NCI-H69 (cell line): ENCODE measurements at regions not wholly inside any gene's neighbourhood (a gene's known extent, or its start where the extent isn't known, plus 50 kb on each side); places are given as distances from the start of the nearest gene placed in this dataset.

ENCODE experiments used
- DNase-seq: peaks from one replicate; lab custom pipeline; 2025; lab: John Stamatoyannopoulos, UW

DNA sequence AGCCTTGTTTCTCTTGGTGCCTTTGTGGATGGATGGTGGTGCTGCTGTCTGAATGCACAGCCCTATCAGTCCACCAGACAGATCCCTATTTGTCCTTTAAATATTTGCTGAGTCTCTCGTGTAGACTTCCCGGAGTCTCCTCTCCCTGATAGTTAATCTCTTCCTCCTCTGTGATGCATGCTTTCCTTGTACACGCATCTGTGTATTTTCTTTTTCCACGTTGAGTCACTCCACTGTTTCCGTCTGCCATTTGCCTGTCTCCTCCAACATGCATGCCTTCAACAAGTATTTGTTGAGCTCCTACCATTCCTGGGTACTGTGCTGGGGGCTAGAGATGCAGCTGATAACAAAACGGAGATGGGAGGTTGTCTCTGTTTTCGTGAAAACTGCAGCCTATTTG, 282.6 kb downstream of the HAPSTR1 start:
- no peak for DNase-seq

DNA sequence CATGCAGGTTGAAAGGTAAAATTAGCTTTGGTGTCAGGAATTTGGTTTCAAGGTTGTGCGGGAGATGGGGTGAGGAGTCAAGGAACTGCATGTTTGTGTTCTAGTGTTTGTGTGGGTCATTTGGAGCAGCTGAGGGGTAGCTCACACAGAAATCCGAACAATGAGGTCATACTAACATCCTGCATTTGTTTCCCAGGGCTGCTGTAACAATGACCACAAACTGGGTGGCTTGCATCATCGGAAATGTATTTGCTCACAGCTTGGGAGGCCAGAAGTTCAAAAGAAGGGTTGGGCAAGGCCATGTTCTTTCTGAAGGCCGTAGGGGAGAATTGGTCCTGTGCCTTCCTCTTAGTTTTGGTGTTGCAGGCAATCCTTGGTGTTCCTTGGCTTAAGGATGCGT, 287.4 kb downstream of the HAPSTR1 start:
- no peak for DNase-seq

DNA sequence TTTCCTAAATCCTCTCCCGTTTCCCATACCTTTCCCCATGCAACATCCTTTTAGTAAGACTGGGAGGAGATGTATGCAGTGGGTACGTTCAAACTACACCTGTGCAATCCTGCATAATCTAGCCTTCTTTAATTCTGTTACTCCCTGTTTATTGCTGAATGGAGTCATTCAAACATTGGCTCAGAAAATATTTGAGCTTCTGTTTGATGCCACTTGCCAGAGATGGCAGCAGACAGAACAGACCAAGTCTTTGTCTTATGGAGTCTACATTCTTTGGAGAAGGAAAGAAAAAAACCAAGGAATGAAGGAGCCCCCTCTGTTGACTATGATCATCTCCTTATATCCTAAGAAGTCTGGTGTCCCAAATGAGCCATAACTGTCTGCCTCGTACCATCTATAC, 288.8 kb downstream of the HAPSTR1 start:
- DNase-seq = no peak

DNA sequence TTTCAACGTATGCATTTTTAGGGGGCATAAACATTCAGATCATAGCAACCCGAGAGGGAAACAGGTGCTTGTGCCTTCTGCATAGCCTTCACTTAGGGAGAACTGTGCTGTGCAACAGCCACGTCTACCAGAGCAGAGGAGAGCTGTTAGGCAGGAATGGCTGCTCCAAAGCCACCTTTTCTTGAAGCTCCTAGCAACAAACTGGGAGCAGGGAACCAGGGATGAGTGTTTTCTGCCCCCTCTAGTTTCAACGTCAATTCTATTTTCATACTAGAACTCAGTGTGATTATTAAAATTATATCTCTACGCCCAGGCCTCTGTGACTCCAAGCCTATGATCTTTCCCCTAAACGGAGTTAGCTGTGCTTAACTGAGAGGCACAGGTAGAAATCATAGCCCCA, 290.0 kb downstream of the HAPSTR1 start:
- no peak for DNase-seq

DNA sequence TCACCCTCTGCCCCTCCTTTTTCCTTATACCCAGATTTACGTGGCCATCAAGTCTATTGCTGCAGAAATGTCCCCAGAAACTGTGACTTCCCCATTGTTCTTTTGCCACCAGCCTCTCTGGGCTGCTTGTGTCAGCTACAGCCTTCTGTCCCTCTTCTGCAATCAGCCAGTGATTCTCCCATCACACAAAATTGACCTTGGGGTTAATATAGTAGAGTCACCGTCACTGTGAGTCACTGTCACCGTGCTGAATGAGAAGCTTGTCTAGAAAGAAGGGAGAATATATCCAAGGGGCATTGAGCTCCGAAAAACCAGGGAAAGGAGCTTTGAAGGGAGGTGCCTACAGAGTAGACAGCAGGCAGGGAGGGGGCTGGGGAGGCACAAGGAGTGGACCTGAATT, 290.5 kb downstream of the HAPSTR1 start:
- no peak for DNase-seq

DNA sequence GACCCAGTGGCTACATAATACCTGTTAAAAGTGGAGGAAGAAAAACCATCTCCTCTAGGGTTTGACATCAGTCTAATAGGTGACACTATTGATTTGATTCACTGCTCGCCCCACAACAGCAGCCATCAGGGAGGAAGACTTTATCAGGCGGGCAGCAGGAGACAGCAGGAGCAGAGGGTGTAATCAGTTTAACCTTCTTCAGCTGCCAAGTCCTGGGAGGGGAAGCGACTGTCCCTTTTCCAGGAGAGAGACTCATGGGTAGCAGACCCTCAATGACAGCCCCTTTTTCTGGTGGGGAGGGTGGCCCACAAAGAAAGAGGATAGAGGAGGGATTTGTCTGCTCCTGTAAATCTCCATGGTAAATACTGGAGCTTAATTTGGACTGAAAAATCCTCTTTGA, 291.8 kb downstream of the HAPSTR1 start:
- no peak for DNase-seq

DNA sequence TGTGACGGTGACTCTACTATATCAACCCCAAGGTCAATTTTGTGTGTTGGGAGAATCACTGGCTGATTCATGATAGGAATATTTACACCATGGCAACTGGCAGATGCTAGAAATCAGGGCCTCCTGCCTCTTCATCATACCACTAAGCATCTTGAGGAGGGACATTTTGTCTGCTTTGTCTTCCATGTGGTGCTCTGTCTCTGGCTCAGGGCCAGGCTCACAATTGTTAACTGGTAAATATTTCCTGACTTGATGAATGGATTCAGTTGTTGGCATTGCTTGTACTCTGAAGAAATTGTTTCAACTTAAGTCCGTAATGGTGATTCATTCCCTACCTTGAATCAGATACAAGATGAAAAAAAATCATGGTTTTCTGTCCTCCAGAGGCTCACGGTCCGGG, 292.7 kb downstream of the HAPSTR1 start:
- no peak for DNase-seq

DNA sequence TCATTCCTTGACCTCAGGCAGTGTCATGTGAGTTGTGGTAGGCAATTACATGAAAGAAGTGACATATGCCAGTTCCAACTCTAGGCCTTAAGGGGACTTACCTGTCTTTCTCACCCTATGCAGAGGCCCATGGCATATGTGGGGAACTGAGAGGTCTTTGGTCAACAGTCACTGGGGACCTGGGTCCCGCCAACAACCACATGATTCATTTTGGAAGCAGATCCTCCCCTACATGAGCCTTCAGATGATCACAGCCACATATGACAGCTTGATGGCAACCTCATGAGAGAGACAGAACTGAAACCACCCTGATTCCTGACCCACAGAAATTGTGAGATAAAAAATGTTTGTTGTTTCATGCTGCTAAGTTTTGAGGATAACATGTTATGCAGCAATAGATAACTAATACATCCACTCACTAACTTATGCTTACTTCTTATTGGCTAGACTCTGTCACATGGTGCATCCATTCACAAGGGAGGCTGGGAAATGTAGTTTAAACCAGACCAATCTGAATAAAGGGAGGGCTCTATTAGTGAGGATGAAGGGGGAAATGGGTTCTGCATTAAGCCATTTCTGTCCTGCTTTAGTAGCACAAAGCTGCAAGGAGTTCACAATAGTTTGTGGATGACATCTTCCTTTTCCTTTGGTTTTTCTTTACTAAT, 298.2 kb downstream of the HAPSTR1 start:
- DNase-seq = no peak

DNA sequence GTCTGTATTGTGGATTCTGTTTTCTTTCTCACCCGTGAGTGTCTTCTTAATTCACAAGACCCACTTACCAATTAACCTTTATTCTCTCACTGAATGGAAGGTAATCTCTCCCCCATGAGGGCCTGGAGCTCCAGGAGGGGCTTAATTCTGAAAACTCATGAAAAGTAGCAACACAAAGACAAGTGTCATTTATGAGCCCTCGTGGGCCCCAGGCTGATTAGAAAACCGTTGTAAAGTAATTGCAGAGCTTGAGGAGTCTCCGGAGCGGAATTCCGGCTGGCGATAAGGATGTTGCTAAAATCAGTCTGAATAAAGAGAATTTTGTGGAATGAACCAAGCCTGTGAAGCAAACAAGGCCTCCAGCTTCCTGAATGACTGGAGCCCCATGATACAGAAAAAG, 301.5 kb downstream of the HAPSTR1 start:
- no peak for DNase-seq

DNA sequence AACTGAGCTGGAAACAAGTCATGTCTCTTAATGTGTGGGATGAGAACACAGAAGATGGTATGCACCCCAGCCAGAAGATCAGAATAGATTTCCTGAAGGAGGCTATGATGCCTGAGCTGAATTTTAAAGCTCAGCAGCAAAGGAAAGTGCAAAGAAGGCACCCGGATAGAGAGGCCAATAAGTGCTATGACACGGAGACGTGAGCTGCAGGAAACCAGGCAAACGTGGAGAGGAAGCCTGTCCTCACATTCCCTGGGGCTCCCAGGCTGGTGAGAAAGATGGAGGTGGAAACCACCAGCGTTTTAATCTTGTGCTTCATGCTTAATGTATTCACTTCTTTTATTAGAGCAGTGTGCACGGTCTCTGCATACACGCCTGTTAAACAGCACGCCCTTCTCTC, 302.1 kb downstream of the HAPSTR1 start:
- no peak for DNase-seq

DNA sequence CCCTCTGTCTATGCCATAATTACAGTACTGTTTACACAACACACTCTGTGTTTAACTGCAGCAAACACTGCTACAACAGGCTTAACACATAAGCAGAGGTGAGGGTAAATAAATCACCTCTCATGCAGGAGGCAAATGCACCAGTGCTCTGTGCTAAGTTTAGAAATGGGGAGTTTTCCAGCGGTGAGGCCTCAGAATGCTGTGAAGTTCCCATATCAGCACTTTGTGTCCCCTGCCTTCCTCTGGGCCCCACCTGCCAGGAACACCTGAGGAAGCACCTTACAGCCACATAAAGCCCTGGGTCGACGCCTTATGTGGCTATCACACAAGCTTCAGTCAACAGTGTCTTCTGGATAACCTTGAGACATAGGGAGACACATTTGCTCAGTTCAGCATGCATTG, 304.5 kb downstream of the HAPSTR1 start:
- peak; percentile 71 for DNase-seq

DNA sequence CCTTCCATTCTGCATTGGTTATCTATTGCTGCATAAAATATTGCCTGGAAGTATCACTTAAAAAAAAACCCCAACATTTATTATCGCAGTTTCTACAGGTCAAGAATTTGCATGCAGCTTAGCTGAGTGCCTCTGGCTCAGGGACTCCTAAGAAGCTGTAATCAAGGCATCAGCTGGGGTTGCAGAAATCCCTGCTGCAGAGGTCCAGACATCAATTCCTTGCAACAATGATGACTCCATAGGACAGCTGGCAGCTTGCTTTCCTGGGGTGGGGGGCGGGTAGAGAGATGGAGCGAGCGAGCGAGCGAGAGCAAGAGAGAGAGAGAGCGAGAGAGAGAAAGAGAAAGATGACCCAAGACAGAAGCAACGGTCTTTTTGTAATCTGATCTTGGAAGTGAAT, 308.1 kb downstream of the HAPSTR1 start:
- no peak for DNase-seq

DNA sequence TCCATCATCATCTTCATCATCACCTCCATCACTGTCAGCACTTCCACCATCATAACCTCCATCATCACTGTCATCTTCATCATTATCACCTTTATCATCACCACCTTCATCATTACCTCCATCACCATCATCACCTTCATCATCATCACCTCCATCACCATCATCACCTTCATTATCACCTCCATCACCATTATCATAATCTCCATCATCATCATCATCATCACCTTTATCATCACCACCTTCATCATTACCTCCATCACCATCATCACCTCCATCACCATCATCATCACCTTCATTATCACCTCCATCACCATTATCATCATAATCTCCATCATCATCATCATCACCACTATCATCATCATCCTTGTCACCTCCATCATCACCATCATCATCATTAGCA, 309.7 kb downstream of the HAPSTR1 start:
- DNase-seq = no peak

DNA sequence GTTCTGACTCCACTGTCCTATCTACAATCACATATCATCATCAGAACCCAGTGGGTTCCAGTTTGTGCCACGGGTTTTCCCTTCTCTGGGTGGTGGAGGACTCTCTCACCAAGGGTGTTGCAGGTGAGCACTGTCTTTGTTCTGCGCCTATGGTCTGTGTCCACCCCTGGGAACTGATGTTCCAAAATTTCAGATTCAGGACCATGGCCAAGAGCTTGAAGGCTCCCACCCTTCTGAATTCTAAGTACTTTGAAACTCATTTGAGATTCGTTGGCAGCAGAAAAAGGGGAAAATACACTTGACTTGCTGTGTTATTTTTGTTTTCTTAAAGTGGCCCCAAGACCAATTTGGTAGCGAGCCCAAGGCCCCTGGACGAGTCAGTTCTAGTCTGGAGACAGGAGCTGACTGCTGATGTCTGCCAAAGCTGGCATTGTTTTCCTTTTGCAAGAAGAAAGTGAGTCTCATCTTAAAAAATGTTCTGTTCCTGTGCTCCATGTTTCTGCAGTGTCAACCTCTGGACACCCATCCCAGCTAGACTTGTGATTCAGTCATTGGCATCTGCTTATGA, 310.9 kb downstream of the HAPSTR1 start:
- no peak for DNase-seq

DNA sequence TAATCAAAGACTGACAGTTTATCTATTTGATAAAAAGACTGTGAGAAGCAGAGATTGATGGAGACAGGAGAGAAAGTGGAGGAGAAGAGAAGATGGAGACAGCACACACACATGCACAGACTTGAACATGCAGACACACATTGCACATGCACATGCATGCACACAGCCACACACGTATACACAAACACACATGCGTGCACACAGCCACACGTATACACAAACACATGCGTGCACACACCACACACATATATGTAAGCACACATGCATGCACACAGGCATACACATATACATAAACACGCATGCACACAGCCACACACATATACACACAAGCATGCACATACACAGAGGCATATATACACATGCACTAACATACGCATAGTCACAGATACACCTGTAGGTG, 313.4 kb downstream of the HAPSTR1 start:
- no peak for DNase-seq

DNA sequence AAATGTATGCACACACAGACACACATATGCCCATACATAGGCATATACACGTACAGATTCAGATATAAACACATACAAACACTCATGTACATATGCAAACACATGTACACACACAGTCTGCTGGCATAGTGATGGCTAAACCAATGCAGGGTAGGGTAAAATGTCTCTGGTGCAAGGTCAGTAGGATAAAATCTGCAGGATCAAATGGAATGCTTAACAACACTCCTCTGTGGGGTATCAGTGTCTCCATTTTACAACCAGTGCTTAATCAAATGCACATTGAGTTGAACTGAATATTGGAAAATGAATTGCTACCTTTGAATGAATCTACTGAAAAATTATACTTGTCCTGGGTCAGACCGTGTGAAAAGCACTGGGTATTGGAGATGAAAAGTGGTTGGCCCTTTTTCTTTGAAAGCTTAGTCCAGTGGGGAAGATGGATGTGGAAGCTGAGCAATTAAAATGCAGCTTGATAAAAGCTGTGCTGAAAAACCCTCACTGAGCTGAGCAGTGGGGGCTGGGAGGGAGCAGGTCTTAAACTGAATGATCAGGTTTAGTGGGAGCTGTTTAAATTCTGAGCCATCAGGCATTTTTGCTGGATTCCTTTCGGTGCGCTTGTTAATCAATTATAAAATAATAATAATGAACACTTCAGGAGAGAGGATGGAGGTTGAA, 314.7 kb downstream of the HAPSTR1 start:
- DNase-seq = no peak

DNA sequence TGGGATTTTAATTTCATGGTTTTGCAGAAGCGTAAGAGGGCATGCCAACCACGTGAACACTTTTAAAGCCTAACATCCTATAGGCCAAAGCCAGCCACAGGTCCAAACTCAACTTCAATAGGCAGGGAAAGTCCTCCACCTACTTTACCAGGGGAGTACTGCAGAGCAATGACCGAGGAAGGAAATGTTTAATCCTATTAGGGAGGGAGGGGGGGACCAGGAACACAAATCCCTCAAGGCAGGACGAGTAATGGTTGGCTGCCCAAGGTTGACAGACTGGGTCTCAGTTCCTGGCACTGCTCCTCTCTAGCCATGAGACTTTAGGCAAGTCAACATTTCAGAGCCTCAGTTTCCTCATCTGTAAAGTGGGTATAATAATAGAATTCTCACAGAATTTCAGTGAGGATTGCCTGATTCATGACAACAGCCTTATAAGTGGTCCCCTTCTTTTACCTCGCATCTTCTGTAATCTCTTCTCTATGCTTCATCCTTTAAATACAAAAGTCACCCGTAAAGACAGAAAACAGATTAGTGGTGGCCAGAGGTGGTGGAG, 315.8 kb downstream of the HAPSTR1 start:
- DNase-seq = no peak

DNA sequence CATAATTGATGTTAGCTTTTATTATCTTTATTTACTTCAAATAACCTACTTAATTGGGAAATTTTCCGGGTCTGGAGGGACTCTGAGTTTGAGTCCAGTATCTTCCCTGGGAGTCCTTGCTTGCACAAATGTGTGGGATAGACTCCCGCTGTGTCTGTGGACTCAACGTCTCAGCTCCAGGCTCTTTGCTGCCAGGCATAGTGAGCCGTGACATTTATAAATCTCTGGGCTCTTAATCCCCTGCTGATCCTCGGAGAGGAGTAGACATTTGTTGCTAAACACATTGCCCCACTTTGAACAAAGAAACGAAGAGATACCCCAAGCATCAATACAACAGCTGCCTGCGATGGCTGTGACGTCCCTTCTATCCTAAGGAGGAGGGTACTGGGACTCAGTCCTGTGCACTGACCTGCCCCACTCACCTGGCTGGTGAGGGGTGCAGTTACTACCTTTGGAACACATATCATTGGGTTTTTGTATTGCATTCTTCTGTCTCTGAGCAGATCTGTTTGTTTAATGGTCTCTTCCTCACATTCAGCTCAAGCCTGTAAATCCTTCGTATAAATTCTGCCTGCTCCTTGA, 316.9 kb downstream of the HAPSTR1 start:
- DNase-seq = peak; percentile 64

DNA sequence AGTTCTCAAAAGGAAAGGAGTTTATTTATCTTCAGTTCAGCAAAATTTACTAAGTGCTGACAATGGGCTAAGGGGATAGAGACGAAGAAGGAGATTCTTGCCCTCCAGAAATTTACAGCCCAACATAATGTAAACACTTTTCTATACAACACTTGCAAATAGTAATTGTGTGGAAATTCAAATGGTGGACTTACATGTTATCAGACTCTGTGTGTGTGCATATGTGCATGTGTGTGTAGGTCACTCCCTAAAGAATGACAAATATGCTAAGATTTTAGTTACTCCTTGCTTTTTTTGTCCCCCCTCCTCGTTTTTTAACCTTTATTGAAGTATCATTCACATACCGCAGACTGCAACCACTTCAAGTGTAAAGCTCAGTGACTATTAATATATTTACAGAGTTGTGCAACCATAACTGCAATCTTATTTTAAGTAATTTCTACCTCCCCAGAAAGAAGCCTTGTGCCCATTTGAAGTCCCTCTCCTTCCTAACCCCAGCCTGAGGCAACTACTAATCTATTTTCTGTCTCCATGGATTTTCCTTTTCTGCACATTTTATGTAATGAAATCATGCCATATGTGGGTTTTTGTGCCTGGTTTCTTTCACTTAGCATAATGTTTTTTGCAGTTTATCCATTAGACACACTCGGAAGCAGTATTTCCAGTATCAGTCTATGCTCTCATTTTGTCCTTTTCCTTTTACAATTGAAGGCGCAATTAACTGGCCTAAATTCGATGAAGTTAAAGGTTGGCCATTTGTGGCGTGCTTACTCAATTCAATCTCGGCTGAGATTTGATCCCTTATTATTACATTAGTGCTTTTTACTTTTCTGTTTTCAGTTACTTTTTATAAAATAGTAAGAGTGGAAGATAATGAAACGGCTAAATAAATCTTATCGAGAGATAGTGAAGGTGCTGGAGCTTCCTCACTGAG, 318.4 kb downstream of the HAPSTR1 start:
- no peak for DNase-seq

DNA sequence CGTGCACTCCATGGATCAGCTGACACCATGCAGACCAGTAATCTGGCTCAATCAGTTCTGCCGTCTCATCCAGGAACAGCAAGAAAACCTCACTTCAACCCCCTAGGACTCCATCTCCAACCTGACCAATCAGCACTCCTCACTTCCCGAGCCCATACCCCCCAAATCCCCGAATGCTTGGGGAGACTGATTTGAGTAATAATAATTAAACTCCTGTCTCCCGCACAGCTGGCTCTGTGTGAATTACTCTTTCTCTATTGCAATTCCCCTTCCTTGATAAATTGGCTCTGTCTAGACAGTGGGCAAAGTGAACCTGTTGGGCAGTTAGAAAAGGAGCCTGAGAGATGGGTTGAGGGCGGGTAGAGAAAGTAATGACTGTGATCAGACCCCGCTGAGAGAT, 320.0 kb downstream of the HAPSTR1 start:
- no peak for DNase-seq

DNA sequence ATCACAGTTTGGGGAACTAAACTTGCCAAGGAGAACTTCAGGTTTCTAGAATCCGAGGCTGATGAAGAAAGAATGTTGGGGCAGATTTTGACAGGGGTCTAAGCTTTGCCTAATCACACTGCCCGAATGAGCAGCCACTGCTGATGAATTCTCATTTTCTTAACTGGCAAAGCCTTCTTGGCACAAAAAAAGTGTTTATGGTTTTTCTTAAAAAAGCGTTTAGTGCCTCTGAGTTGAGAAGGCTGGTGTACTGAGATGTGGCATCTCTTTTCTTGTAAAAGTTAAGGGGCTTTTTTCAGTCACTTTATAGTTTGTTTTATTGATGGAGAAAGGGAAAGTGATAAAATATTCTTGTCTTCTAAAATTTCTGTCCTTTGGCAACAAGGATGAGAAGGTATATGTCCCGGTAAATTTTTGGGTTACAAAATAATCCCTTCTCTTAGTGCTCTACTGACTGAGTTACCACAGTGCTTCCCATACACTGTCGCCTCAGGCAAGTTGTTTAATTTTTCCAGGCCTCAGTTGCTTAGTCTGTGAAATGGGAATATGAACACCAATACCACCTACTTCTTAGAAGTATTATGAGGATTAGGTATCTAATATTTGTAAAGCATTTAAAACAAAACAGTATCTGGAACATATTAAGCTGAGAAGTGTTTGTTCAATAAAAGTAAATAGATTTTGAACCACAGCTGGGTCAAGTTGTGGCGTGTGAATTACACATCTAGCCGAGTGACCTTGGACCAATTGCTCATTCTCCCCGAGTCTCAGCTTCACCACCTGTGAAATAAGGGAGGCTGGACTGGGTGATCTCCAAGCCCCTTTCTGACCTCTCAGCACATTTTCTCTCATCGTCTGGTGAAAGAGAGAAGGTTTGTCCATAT, 320.8 kb downstream of the HAPSTR1 start:
- no peak for DNase-seq
